ENCODE measurements at regions not wholly inside any gene's neighbourhood (a gene's known extent, or its start where the extent isn't known, plus 50 kb on each side); places are given as distances from the start of the nearest gene placed in this dataset.

DNA sequence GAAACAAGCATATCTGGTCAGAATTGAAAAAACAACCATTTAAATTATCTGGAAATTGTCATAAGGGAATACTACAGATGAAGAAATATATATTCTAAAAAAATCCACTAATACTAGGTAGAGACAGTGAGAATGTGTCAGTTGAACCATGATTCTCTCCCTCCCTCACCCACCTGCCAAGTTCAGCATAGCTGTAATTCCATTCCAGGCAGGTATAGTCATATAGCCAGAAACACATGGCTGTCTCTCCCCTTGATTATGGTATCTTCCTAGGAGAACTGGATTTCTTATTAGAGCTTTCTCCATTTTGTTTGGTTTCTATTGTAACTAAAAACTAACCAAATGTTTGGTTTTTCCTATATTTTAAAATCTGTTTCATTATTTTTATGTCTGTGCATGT lies 509.2 kb downstream of the CDH10 start:
- TF ChIP-seq, protein P1, sequence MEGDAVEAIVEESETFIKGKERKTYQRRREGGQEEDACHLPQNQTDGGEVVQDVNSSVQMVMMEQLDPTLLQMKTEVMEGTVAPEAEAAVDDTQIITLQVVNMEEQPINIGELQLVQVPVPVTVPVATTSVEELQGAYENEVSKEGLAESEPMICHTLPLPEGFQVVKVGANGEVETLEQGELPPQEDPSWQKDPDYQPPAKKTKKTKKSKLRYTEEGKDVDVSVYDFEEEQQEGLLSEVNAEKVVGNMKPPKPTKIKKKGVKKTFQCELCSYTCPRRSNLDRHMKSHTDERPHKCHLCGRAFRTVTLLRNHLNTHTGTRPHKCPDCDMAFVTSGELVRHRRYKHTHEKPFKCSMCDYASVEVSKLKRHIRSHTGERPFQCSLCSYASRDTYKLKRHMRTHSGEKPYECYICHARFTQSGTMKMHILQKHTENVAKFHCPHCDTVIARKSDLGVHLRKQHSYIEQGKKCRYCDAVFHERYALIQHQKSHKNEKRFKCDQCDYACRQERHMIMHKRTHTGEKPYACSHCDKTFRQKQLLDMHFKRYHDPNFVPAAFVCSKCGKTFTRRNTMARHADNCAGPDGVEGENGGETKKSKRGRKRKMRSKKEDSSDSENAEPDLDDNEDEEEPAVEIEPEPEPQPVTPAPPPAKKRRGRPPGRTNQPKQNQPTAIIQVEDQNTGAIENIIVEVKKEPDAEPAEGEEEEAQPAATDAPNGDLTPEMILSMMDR (conservative IDR thresholded peaks at IDR 0.05; ENCODE audit: low read length) = no peak
- no peak for TF ChIP-seq EZH2phosphoT487 (IDR thresholded peaks at IDR 0.05; ENCODE audit: borderline replicate concordance)

All from Loucy (cell line).